GM12878 (cell line): ENCODE measurements at regions not wholly inside any gene's neighbourhood (a gene's known extent, or its start where the extent isn't known, plus 50 kb on each side); places are given as distances from the start of the nearest gene placed in this dataset.

ENCODE experiments used
- CHD2 ChIP-seq: IDR thresholded peaks from 2 replicates; pipeline ENCODE4 v1.6.1; 2011; ENCODE audit warnings: low read depth, low read length, improper control_type of control experiment, borderline replicate concordance
- CTCF ChIP-seq, 3 experiments: IDR thresholded peaks in 2 of 3; conservative IDR thresholded peaks in 1 of 3; 2 replicates each; pipeline ENCODE4 v1.5.1; 2011; ENCODE audit warnings: low read depth in 3 of 3, low read length in 3 of 3, mild to moderate bottlenecking in 3 of 3, control low read depth in 2 of 3, moderate library complexity in 2 of 3, inconsistent platforms in 1 of 3, mixed read lengths in 1 of 3; ENCODE audit not compliant: control insufficient read depth in 2 of 3, insufficient read depth in 1 of 3; ENCODE audit errors: extremely low read depth in 1 of 3
- GABPA ChIP-seq: IDR thresholded peaks from 2 replicates; pipeline ENCODE4 v1.6.1; 2014; ENCODE audit warnings: antibody characterized with exemption, low read depth, mild to moderate bottlenecking, inconsistent platforms
- POLR2AphosphoS5 ChIP-seq: IDR thresholded peaks from 2 replicates; pipeline ENCODE4 v1.6.1; 2011; ENCODE audit warnings: mild to moderate bottlenecking, low read length, inconsistent platforms
- RBBP5 ChIP-seq: fragments of 200-600 bp; sonication (generic); conservative IDR thresholded peaks from 2 replicates; pipeline ENCODE4 v1.6.1; 2016
- TAF1 ChIP-seq: IDR thresholded peaks from 2 replicates; pipeline ENCODE4 v1.6.1; 2011; ENCODE audit warnings: mild to moderate bottlenecking, low read depth, low read length, borderline replicate concordance
- USF2 ChIP-seq: IDR thresholded peaks from 2 replicates; pipeline ENCODE4 v1.6.1; 2011; ENCODE audit warnings: low read depth, low read length, improper control_type of control experiment, borderline replicate concordance

- no peak for TF ChIP-seq USF2
- no peak for TF ChIP-seq GABPA
- TF ChIP-seq RBBP5, result no peak
- no peak for TF ChIP-seq CHD2
- no peak for TF ChIP-seq TAF1
- TF ChIP-seq POLR2AphosphoS5, result no peak
- no peak for TF ChIP-seq CTCF (IDR thresholded peaks at IDR 0.05 in 2 of 3, conservative IDR thresholded peaks at IDR 0.05 in 1 of 3; ENCODE audit: control insufficient read depth in 2 of 3, extremely low read depth in 1 of 3, insufficient read depth in 1 of 3, low read depth in 3 of 3, low read length in 3 of 3)
Measured at GRCh38 chr19:5228490-5228889, 112.1 kb downstream of the PTPRS start.
